Posterior cingulate gyrus (tissue), 11 donors: ENCODE measurements at regions not wholly inside any gene's neighbourhood (a gene's known extent, or its start where the extent isn't known, plus 50 kb on each side); places are given as distances from the start of the nearest gene placed in this dataset.
A peak's percentile ranks its signal among the peaks of the same experiment; 100 is the strongest.
"Not testable (repeated sequence)": the region's sequence is repeated elsewhere in the genome, so short reads cannot be mapped to it uniquely, and the experiment has no call there.

ENCODE experiments used
- DNase-seq, 10 donors: peaks; one replicate each; pipeline versions ENCODE4 v3.0.0 to v3.0.0-alpha.2; 2020 to 2021; ENCODE audit warnings: mixed read lengths in 3 of 10
- intact Hi-C: fragments of 100-400 bp; cut with DNase I; formaldehyde crosslinking; loops from one replicate; pipeline ENCODE4 v1.15.1; 2023

DNA sequence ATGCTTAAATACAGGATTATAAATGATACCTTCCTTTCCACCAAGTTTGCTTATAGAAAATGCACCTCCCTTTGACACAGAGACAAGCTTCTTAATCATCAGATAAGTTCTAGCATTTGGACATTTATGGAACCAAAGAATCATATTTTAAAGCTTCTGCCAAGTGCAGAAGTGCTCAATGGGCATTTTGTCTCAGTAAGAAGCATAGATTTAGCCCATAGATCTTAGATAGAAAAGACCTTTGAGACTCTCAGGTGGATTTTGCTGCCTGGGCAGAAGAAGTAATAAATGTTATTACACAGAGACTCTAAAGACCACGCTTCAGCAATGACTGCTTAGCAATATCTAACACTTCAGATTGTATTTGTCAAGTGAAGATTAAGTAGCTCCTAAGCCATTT is 174.6 kb downstream of the VEGFC start:
- DNase-seq: no peak
- intact Hi-C loops: no loop called here

DNA sequence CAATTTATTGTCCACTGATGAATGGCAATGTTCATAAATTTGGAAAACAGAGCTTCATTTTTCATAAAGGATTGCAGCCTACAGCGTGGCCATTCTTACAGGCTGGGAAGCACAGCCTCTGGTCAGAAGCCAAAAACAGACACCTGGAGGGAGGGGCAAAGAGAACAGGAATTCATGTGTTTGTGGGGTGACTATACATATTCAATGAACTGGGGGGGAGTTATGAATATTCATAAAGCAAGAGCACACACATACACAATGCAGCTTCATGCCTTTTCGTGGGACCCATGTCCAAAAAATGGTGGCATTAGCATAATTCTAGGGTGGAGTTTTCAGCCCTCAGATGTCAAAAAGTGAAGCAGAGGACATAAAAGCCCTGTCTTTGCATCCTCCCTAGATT is 173.3 kb downstream of the VEGFC start:
- intact Hi-C loops: no loop called here
- DNase-seq: no peak

DNA sequence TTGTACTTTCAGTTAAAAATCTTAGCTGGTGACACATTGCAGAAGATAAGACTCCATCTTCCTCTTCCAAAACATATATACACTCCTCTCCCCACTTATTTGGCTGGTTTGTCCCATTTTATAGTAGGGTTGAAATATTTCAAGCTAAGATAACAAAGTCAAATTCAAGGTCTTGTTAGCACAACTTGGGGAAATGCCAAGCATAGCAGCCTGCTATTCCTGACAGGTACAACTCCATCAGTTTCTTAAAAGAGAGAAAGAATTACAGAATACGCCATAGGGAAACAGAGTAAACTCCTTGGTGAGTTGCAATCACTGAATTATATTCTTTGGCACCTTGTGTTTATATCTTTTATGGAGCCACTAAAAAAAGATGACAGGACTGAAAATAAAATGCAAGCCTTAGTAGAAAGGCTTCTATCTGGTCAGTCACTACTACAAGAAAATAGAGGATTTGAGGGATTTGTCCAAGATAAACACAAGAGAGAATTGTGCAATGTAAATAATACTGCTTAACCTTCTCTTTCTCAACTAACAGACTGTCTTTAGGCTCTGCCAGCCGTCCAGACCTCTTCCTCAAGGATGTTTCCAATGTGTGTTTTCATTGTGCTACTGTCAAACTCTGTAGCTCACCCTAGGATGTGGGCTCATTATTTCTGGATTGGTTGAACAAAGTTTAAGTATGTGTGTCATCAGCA is 170.3 kb downstream of the VEGFC start:
- no peak for DNase-seq
- intact Hi-C loops: no loop called here

DNA sequence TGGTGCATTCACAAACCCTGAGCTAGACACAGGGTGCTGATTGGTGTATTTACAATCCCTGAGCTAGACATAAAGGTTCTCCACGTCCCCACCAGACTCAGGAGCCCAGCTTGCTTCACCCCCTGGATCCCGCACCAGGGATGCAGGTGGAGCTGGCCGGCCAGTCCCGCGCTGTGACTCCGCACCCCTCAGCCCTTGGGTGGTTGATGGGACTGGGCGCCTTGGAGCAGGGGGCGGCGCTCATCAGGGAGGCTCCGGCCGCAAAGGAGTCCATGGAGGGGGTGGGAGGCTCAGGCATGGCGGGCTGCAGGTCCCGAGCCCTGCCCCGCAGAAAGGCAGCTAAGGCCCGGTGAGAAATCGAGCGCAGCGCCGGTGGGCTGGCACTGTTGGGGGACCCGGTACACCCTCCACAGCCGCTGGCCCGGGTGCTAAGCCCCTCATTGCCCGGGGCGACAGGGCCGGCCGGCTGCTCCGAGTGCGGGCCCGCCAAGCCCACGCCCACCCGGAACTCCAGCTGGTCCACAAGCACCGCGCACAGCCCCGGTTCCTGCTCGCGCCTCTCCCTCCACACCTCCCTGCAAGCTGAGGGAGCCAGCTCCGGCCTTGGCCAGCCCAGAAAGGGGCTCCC is 167.6 kb downstream of the VEGFC start:
- DNase-seq: peak in 2 of 10 donors; percentile 67 to 83
- intact Hi-C loops: not testable (repeated sequence)

DNA sequence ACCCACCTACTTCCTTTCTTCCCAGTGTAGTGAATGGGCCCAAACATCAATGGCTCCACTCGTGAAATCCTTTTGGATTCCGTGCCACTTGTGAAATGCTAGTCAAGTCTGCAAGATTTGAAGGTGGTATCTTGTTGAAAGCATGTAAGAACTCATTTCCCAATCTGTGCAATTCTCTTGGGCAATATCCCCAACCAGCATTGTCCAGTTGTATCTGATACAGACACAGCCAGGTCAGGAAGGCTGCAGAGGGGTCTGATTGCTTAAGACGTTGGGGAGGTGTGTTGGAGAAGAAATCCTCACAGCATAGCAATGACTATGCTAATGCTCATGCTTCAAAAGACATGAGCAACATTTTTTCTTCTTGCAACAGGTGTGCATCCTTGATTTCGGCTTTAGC is 164.8 kb downstream of the VEGFC start:
- no peak for DNase-seq
- intact Hi-C loops: no loop called here

DNA sequence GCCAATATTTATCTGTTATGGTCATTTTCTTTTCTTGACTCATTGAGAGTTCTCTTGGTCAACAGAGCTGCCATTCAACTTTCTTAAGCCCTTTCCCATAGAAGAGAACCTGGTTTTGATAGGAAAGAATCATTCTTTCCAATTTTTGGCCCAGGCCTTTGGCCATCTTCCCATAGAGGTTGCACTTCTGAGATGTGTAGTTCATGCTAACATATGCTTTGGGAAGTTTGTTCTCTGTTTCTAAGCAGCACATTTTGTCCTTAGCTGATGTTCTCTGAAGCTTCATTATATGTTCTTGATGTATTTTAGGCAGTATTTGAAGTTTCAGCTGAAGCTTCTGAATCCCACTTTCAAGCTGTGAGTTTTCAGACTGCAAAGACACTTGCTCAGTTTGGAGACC is 161.1 kb downstream of the VEGFC start:
- DNase-seq: no peak
- intact Hi-C loops: no loop called here
